Activated CD4-positive, alpha-beta T cell treated with anti-CD3 and anti-CD28 coated beads, Interleukin-2, amount 50 U/mL, for 16 hours (primary cell): ENCODE measurements at regions not wholly inside any gene's neighbourhood (a gene's known extent, or its start where the extent isn't known, plus 50 kb on each side); places are given as distances from the start of the nearest gene placed in this dataset.
A peak's percentile ranks its signal among the peaks of the same experiment; 100 is the strongest.
"Not testable (repeated sequence)": the region's sequence is repeated elsewhere in the genome, so short reads cannot be mapped to it uniquely, and the experiment has no call there.

Experiments
- DNase-seq: peaks from one replicate; pipeline ENCODE4 v3.0.0-alpha.2; 2020

GRCh38 chr9:86645303-86645702 is 291.1 kb upstream of the TUT7 start:
- DNase-seq: no peak

DNA sequence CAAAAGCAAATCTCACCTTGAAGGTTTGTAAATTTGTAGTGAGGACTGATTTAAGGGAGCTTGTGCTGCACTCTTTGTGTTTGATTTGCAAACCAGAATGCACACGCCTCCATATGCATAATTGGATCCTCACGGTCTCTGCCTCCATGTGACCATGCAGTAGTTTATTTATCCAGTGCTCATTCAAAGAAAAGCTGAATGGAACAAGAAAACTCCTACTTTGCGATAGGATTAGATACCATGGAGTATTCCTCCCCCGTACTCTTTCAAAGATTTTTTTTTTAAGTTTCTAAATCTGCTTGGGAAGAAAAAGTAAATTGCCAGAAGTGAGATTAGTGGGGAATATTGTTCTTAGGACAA is 290.4 kb upstream of the TUT7 start:
- no peak for DNase-seq

- no peak for DNase-seq
Observed at GRCh38 chr9:86643946-86644674, 289.9 kb upstream of the TUT7 start.

- DNase-seq: no peak
Observed at GRCh38 chr9:86642721-86643120, 288.5 kb upstream of the TUT7 start.

- no peak for DNase-seq
Observed at GRCh38 chr9:86641970-86642369, 287.8 kb upstream of the TUT7 start.

DNA sequence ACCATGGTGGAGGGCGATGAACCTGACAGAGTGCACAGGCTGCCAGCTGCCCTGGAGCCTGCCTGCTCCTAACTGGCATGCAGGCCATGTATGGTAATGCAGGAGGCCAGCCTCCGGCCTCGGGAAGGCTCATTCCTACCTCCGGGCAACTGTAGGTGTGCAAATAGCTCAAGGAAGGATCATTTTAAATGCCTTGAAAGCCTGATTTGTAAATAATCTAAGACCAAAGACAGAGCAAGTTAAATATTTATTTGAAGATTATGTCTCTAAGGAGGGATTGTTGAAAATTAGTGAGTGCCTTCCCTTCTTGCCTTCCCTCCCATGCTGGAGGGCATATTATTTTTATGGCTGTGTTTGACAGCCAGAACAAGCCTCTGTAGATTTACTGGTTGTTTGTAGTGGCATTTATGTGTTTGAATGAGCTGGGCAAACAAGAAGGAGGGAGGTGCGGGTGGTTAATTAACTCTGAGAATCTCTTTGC is 285.7 kb upstream of the TUT7 start:
- no peak for DNase-seq

GRCh38 chr9:86639287-86639686 is 285.1 kb upstream of the TUT7 start:
- DNase-seq: no peak

GRCh38 chr9:86638109-86638508 is 283.9 kb upstream of the TUT7 start:
- DNase-seq: no peak

GRCh38 chr9:86637515-86637914 is 283.3 kb upstream of the TUT7 start:
- peak; percentile 14 for DNase-seq

GRCh38 chr9:86636519-86636918 is 282.3 kb upstream of the TUT7 start:
- DNase-seq: no peak

- no peak for DNase-seq
Observed at GRCh38 chr9:86636038-86636437, 281.8 kb upstream of the TUT7 start.

DNA sequence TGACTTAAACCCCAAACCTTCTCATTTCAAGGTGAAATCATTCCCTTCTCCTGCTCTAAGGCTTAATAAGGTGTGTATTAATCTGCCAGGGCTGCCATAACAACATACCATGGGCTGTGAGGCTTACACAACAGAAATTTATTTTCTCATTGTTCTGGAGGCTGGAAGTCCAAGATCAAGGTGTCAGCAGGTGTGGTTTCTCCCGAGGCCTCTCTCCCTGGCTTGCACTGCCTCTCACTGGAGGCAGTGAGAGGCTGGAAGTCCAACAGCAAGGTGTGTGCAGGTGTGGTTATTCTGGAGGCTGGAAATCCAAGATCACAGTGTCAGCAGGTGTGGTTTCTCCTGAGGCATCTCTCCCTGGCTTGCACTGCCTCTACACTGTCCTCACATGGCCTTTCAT is 280.3 kb upstream of the TUT7 start:
- no peak for DNase-seq

- DNase-seq: no peak
Observed at GRCh38 chr9:86633945-86634344, 279.7 kb upstream of the TUT7 start.

GRCh38 chr9:86632537-86632936 is 278.3 kb upstream of the TUT7 start:
- no peak for DNase-seq

DNA sequence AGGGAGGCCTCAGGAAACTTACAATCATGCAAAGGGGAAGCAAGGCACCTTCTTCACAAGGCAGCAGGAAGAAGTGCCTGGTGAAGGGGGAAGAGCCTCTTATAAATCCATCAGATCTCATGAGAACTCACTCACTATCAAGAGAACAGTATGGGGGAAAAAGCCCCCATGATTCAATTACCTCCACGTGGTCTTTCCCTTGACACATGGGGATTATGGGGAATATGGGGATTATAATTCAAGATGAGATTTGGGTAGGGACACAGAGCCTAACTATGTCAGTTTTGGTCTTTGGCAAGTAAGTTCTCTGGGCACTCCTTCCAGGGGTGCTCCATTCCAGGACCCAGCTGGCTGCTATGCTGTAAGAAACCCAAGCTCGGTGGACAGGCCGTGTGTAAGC is 275.3 kb upstream of the TUT7 start:
- no peak for DNase-seq

DNA sequence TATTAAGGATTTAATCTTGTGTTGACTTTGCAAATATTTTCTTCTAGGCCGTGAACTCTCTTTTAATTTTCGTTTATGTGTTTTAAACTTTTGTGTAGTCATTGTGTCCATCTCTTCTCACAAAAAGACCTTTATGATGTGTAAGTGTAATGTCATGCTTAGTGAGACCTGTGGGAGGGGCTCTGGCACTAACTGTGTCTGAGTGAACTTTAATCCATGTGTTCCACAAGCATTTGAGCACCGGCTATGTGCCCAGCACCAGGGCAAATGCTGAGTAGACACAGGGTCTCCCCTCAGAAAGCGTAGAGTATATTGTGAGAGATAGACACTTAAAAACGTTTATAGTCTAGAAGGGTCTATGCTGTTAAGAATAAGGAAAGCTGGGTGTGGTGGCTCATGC is 272.6 kb upstream of the TUT7 start:
- no peak for DNase-seq

GRCh38 chr9:86624630-86625029 is 270.4 kb upstream of the TUT7 start:
- DNase-seq: no peak

- peak; percentile 20 for DNase-seq
Observed at GRCh38 chr9:86614871-86615849, 260.9 kb upstream of the TUT7 start.

DNA sequence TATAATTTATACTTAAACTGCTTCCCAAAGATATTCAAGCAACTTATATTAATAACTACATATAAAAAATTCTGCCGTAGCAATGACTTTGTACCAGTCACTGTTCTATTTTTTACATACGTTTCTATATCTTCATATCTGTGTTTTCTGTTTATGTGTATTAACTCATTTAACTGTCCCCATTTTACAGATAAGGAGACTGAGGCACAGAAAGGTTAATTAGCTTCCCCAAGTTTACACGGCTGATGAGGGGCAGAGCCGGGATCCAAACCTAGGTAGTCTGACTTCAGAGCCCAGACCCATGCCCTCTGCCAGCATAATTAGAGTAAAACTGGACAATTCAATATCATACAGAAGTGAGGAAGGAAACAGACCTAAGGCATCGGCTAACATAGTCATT is 259.7 kb upstream of the TUT7 start:
- DNase-seq: no peak

GRCh38 chr9:86611534-86611933 is 257.3 kb upstream of the TUT7 start:
- DNase-seq: not testable (repeated sequence)

DNA sequence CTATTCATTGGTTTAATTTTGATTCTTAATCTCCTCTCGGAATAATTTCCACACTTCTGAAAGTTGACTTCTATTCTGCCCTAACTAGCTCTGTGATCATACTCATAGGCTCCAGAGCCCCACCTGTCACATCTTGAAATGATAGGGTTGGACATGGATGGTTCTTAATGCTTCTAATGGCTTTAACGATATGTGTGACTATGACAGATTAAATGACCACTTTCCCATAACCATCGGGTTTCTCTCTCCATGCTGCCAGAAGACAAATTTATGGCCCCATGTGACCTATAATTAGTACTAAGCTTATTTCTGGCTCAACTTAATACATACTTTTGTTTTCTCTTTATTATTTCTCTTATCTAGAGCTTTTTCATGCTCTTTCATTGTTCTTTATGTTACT is 251.1 kb upstream of the TUT7 start:
- no peak for DNase-seq

DNA sequence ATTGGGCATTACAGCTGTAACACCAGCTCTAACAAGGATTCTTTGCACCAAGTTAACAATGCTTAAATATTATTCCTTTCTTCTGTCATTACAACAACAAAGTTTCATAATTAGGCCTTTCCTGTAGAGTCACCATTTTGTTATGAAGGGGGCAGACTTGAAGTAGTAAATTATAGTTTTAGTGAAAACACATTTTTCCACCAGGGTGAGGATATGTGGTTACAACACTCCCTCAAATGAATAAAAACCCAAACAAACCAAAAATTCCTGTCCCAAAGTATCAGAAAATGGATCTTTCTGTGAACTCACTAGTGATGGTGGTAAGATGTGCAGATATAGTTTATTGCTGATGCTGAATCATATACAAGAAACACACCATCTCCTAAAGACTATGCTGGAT is 250.5 kb upstream of the TUT7 start:
- no peak for DNase-seq

- no peak for DNase-seq
Observed at GRCh38 chr9:86602715-86603114, 248.5 kb upstream of the TUT7 start.

- no peak for DNase-seq
Observed at GRCh38 chr9:86601697-86602096, 247.5 kb upstream of the TUT7 start.
